ENCODE measurements at regions not wholly inside any gene's neighbourhood (a gene's known extent, or its start where the extent isn't known, plus 50 kb on each side); places are given as distances from the start of the nearest gene placed in this dataset.
A peak's percentile ranks its signal among the peaks of the same experiment; 100 is the strongest.

- H3K27ac ChIP-seq (ENCODE audit: low read depth, low read length, poor library complexity, severe bottlenecking), result no peak overlapping the region
- no peaks in the 10 kb centered on the region for H3K9me3 ChIP-seq (ENCODE audit: low read length)
- H3K36me3 ChIP-seq (ENCODE audit: insufficient read depth, low read length), result no peaks in the 10 kb centered on the region
- DNase-seq (ENCODE audit: low spot score), result no peak
- intact Hi-C loops (cut with micrococcal nuclease; ENCODE audit: unreplicated experiment), result no loop called here
- ChIA-PET CTCF (ENCODE audit: unreplicated experiment) (no interaction called here), POLR2A (no interaction called here)
- no peaks in the 10 kb centered on the region for H4K20me1 ChIP-seq (ENCODE audit: insufficient read depth, low read length)
- 0 out of 2 replicates have a peak, but pooled peaks have one; percentile 19 for TF ChIP-seq CTCF (conservative IDR thresholded peaks at IDR 0.05; ENCODE audit: low read length)
- TF ChIP-seq EZH2phosphoT487 (IDR thresholded peaks at IDR 0.05; ENCODE audit: borderline replicate concordance, low read depth, low read length), result no peak
- H3K79me2 ChIP-seq (ENCODE audit: insufficient read depth, low read depth, low read length), result no peaks in the 10 kb centered on the region
- no peaks in the 10 kb centered on the region for H3K4me1 ChIP-seq (ENCODE audit: insufficient read depth, low read length, poor library complexity, severe bottlenecking)
- no peak overlapping the region for H3K4me2 ChIP-seq (ENCODE audit: low read length)
- H3K4me3 ChIP-seq (ENCODE audit: low read depth, low read length, poor library complexity, severe bottlenecking), result no peak overlapping the region
- H3K9me2 ChIP-seq (ENCODE audit: insufficient read depth, low read length), result no peaks in the 10 kb centered on the region
- no peak overlapping the region for H2AFZ ChIP-seq (ENCODE audit: low read length)
- BruUV-seq (replicated peaks), result no TSS peak
These were observed 396.0 kb downstream of the PDGFC start for GRCh38 chr4:156575430-156576073.

- Histone ChIP-seq H3K36me3 (ENCODE audit: insufficient read depth, low read length) (no peaks in the 10 kb centered on the region), H2AFZ (ENCODE audit: low read length) (no peak overlapping the region), H3K9me2 (ENCODE audit: insufficient read depth, low read length) (no peaks in the 10 kb centered on the region), H3K9me3 (ENCODE audit: low read length) (no peaks in the 10 kb centered on the region), H3K79me2 (ENCODE audit: insufficient read depth, low read depth, low read length) (no peaks in the 10 kb centered on the region), H3K4me2 (ENCODE audit: low read length) (no peak overlapping the region), H3K4me1 (ENCODE audit: insufficient read depth, low read length, poor library complexity, severe bottlenecking) (no peaks in the 10 kb centered on the region), H3K4me3 (ENCODE audit: low read depth, low read length, poor library complexity, severe bottlenecking) (no peak overlapping the region), H4K20me1 (ENCODE audit: insufficient read depth, low read length) (no peaks in the 10 kb centered on the region), H3K27ac (ENCODE audit: low read depth, low read length, poor library complexity, severe bottlenecking) (no peak overlapping the region)
- BruUV-seq (replicated peaks), result no TSS peak
- DNase-seq (ENCODE audit: low spot score), result no peak
- ChIA-PET CTCF (ENCODE audit: unreplicated experiment) (no interaction called here), POLR2A (no interaction called here)
- intact Hi-C loops (cut with micrococcal nuclease; ENCODE audit: unreplicated experiment), result no loop called here
- TF ChIP-seq EZH2phosphoT487 (IDR thresholded peaks at IDR 0.05; ENCODE audit: borderline replicate concordance, low read depth, low read length), result no peak
- no peak for TF ChIP-seq CTCF (conservative IDR thresholded peaks at IDR 0.05; ENCODE audit: low read length)
These were observed 400.5 kb downstream of the PDGFC start for GRCh38 chr4:156571146-156571545.

- H3K36me3 ChIP-seq (ENCODE audit: insufficient read depth, low read length), result no peaks in the 10 kb centered on the region
- intact Hi-C loops (cut with micrococcal nuclease; ENCODE audit: unreplicated experiment), result no loop called here
- no peak overlapping the region for H3K27ac ChIP-seq (ENCODE audit: low read depth, low read length, poor library complexity, severe bottlenecking)
- H3K4me3 ChIP-seq (ENCODE audit: low read depth, low read length, poor library complexity, severe bottlenecking), result no peak overlapping the region
- TF ChIP-seq CTCF (conservative IDR thresholded peaks at IDR 0.05; ENCODE audit: low read length) (no peak), EZH2phosphoT487 (IDR thresholded peaks at IDR 0.05; ENCODE audit: borderline replicate concordance, low read depth, low read length) (no peak)
- ChIA-PET POLR2A (interaction anchor here (1.1 kb wide), 1 partner anchor 394 kb away, joined by 3 read pairs; no protein-coding TSS in a partner anchor), CTCF (ENCODE audit: unreplicated experiment) (no interaction called here)
- H4K20me1 ChIP-seq (ENCODE audit: insufficient read depth, low read length), result no peaks in the 10 kb centered on the region
- no peaks in the 10 kb centered on the region for H3K9me2 ChIP-seq (ENCODE audit: insufficient read depth, low read length)
- no peaks in the 10 kb centered on the region for H3K9me3 ChIP-seq (ENCODE audit: low read length)
- H3K4me2 ChIP-seq (ENCODE audit: low read length), result no peak overlapping the region
- no peak for DNase-seq (ENCODE audit: low spot score)
- no TSS peak for BruUV-seq (replicated peaks)
- no peaks in the 10 kb centered on the region for H3K79me2 ChIP-seq (ENCODE audit: insufficient read depth, low read depth, low read length)
- H3K4me1 ChIP-seq (ENCODE audit: insufficient read depth, low read length, poor library complexity, severe bottlenecking), result no peaks in the 10 kb centered on the region
- no peak overlapping the region for H2AFZ ChIP-seq (ENCODE audit: low read length)
These were observed 402.1 kb downstream of the PDGFC start for GRCh38 chr4:156569535-156569934.

All from OCI-LY7 (cell line).